Loucy (cell line): ENCODE measurements at regions not wholly inside any gene's neighbourhood (a gene's known extent, or its start where the extent isn't known, plus 50 kb on each side); places are given as distances from the start of the nearest gene placed in this dataset.

Experiments used
- H2AFZ ChIP-seq: fragments of 200-600 bp; sonication (generic); 2 replicates; pipeline ENCODE4 v1.6.0; 2016; ENCODE audit warnings: antibody characterized with exemption, mild to moderate bottlenecking, low read length, moderate library complexity
- H3F3A ChIP-seq: fragments of 200-600 bp; 2 replicates; pipeline ENCODE4 v1.6.0; 2016; ENCODE audit warnings: antibody characterized with exemption, low read depth, mild to moderate bottlenecking
- H3K27me3 ChIP-seq: fragments of 200-600 bp; sonication (generic); 2 replicates; pipeline ENCODE4 v1.6.1; 2014; ENCODE audit warnings: low read length, mild to moderate bottlenecking; ENCODE audit not compliant: insufficient read depth, poor library complexity, severe bottlenecking
- H3K36me3 ChIP-seq: fragments of 200-600 bp; sonication (generic); 2 replicates; pipeline ENCODE4 v1.6.1; 2016; ENCODE audit warnings: low read length; ENCODE audit not compliant: insufficient read depth
- H3K4me1 ChIP-seq: fragments of 200-600 bp; sonication (generic); 2 replicates; pipeline ENCODE4 v1.5.1; 2014; ENCODE audit warnings: low read length, mild to moderate bottlenecking; ENCODE audit not compliant: insufficient read depth, poor library complexity, severe bottlenecking
- H3K4me2 ChIP-seq: fragments of 200-600 bp; sonication (generic); 2 replicates; pipeline ENCODE4 v1.6.0; 2014; ENCODE audit warnings: antibody characterized with exemption, low read length, low read depth, mild to moderate bottlenecking; ENCODE audit not compliant: poor library complexity, severe bottlenecking
- H3K4me3 ChIP-seq: fragments of 200-600 bp; sonication (generic); 2 replicates; pipeline ENCODE4 v1.5.1; 2014; ENCODE audit warnings: low read length, mild to moderate bottlenecking, mixed read lengths; ENCODE audit not compliant: poor library complexity, severe bottlenecking
- H3K79me2 ChIP-seq: fragments of 200-600 bp; sonication (generic); 2 replicates; pipeline ENCODE4 v1.6.1; 2014; ENCODE audit warnings: low read length; ENCODE audit not compliant: insufficient read depth
- H3K9ac ChIP-seq: fragments of 200-600 bp; sonication (generic); 2 replicates; pipeline ENCODE4 v1.6.0; 2014; ENCODE audit warnings: mild to moderate bottlenecking, low read depth, low read length, moderate library complexity; ENCODE audit not compliant: poor library complexity, severe bottlenecking
- H3K9me2 ChIP-seq: fragments of 200-600 bp; sonication (generic); replicated peaks from 2 replicates; pipeline ENCODE4 v1.6.1; 2016; ENCODE audit warnings: low read depth, low read length, mixed read lengths
- H3K9me3 ChIP-seq: fragments of 200-600 bp; sonication (generic); 2 replicates; pipeline ENCODE4 v1.6.1; 2014; ENCODE audit warnings: mild to moderate bottlenecking, antibody characterized with exemption, low read length, low read depth; ENCODE audit not compliant: insufficient read depth
- H4K20me1 ChIP-seq: fragments of 200-600 bp; sonication (generic); 2 replicates; pipeline ENCODE4 v1.6.0; 2014; ENCODE audit warnings: antibody characterized with exemption, low read length, mild to moderate bottlenecking; ENCODE audit not compliant: insufficient read depth, poor library complexity, severe bottlenecking
- EZH2phosphoT487 ChIP-seq: fragments of 200-600 bp; IDR thresholded peaks from 2 replicates; pipeline ENCODE4 v1.6.1; 2018; ENCODE audit warnings: antibody characterized with exemption, mild to moderate bottlenecking, moderate library complexity, borderline replicate concordance
- TF ChIP-seq, protein P1 (sequence below): fragments of 200-600 bp; sonication (generic); conservative IDR thresholded peaks from 2 replicates; pipeline ENCODE4 v1.5.1; 2014; ENCODE audit warnings: mild to moderate bottlenecking, antibody characterized with exemption, low read length

DNA sequence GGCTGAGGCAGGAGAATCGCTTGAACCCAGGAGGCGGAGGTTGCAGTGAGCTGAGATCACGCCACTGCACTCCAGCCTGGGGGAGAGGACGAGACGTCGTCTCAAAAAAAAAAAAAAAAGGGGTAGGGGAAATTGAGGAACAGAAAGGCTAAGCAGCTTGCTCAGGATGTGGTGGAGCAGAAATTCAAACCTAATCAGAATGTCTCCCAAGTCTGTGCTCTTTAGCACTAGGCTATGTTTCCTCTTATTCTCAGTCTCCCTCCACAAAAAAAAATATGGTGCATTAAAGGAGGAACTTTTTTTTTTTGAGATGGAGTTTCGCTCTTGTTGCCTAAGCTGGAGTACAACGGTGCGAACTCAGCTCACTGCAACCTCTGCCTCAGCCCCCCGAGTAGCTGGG is 114.2 kb downstream of the SLC16A1 start:
- TF ChIP-seq, protein P1, sequence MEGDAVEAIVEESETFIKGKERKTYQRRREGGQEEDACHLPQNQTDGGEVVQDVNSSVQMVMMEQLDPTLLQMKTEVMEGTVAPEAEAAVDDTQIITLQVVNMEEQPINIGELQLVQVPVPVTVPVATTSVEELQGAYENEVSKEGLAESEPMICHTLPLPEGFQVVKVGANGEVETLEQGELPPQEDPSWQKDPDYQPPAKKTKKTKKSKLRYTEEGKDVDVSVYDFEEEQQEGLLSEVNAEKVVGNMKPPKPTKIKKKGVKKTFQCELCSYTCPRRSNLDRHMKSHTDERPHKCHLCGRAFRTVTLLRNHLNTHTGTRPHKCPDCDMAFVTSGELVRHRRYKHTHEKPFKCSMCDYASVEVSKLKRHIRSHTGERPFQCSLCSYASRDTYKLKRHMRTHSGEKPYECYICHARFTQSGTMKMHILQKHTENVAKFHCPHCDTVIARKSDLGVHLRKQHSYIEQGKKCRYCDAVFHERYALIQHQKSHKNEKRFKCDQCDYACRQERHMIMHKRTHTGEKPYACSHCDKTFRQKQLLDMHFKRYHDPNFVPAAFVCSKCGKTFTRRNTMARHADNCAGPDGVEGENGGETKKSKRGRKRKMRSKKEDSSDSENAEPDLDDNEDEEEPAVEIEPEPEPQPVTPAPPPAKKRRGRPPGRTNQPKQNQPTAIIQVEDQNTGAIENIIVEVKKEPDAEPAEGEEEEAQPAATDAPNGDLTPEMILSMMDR = no peak
- TF ChIP-seq EZH2phosphoT487 = no peak
- Histone ChIP-seq H3K4me1 (peaks cover 14% of the 10 kb centered on the region), H3K4me2 (no peak overlapping the region), H2AFZ (no peak overlapping the region), H3K36me3 (no peaks in the 10 kb centered on the region), H3K27me3 (no peaks in the 10 kb centered on the region), H3F3A (no peaks in the 10 kb centered on the region; the same call in 1 of the 2 replicates), H3K79me2 (no peaks in the 10 kb centered on the region), H3K4me3 (no peak overlapping the region), H3K9me3 (no peaks in the 10 kb centered on the region), H3K9ac (no peak overlapping the region), H4K20me1 (no peaks in the 10 kb centered on the region), H3K9me2 (no peaks in the 10 kb centered on the region)

DNA sequence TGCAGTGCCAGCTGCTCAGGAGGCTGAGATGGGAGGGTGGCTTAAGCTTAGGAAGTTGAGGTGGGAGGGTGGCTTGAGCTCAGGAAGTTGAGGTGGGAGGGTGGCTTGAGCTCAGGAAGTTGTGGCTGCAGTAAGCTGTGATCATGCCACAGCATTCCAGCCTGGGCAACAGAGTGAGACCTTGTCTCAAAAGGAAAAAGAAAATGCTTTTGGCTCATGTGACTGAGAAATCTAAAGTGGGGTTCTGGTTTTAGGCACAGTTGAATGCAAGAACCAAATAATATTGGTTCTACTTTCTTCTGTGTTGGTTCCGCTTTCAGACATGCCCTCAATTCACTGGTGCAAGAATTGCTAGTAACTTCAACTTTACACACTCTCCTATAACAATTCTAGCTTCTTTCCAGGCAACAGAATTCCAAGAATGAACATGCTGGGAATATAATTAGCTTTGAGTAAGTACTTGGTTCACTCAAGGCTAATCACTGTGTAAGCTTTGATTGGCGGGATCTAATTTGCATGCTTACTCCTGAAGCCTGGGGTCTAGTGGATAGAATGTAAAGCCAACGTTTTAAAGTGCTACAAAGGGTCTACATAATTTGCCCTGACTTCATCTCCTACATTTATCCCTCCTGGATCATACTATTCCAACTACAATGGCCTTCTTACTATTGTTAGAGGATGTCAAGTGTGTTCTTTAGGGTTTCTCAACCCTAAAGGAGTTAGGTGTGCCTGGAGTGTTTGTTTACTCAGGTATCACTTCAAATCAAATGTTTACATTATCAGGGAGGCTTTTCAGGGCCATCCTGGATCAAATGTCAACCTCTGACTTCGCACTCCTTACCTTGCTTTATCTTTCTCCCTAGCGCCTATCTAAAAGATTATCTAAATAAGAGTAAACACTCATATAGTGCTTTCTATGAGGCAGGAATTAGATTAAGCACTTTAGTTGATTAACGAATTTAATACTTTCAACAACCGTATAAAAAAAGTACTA is 115.1 kb downstream of the SLC16A1 start:
- Histone ChIP-seq H3K9ac (no peak overlapping the region), H3K79me2 (no peaks in the 10 kb centered on the region), H4K20me1 (no peaks in the 10 kb centered on the region), H3K9me3 (no peaks in the 10 kb centered on the region), H3F3A (no peaks in the 10 kb centered on the region; the same call in 1 of the 2 replicates), H3K4me2 (peak overlapping the region; percentile 54), H3K4me3 (no peak overlapping the region), H3K27me3 (no peaks in the 10 kb centered on the region), H3K9me2 (no peaks in the 10 kb centered on the region), H3K4me1 (peaks cover 14% of the 10 kb centered on the region), H3K36me3 (no peaks in the 10 kb centered on the region), H2AFZ (no peak overlapping the region)
- TF ChIP-seq, protein P1 = no peak
- no peak for TF ChIP-seq EZH2phosphoT487

DNA sequence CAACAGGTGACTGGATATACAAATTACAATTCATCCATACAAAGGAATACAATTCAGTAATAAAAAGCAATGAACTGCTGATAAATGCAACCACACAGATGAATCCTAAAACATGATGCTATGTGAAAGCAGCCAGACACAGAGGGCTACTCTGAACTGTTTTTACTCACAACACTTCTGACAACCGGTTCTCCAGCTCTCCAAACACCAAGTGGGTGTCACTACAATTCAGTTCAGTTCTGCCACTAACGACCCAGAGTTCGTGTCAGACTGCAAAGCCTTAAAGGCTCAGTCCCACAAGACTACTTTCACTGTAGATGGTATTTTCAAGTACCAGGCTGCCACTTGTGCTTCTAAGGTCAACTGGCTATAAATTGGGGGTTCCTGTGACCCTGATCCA is 119.4 kb downstream of the SLC16A1 start:
- no peak overlapping the region for H3K4me3 ChIP-seq
- H3K27me3 ChIP-seq = no peaks in the 10 kb centered on the region
- H3K4me2 ChIP-seq = no peak overlapping the region
- no peak overlapping the region for H3K9ac ChIP-seq
- no peaks in the 10 kb centered on the region for H3F3A ChIP-seq
- H3K9me3 ChIP-seq = no peaks in the 10 kb centered on the region
- H3K79me2 ChIP-seq = no peaks in the 10 kb centered on the region
- H3K4me1 ChIP-seq = peaks cover 14% of the 10 kb centered on the region
- TF ChIP-seq, protein P1 = no peak
- TF ChIP-seq EZH2phosphoT487 = no peak
- no peaks in the 10 kb centered on the region for H4K20me1 ChIP-seq
- H3K36me3 ChIP-seq = no peaks in the 10 kb centered on the region
- H2AFZ ChIP-seq = no peak overlapping the region
- H3K9me2 ChIP-seq = no peaks in the 10 kb centered on the region
